ENCODE measurements at regions not wholly inside any gene's neighbourhood (a gene's known extent, or its start where the extent isn't known, plus 50 kb on each side); places are given as distances from the start of the nearest gene placed in this dataset.

DNA sequence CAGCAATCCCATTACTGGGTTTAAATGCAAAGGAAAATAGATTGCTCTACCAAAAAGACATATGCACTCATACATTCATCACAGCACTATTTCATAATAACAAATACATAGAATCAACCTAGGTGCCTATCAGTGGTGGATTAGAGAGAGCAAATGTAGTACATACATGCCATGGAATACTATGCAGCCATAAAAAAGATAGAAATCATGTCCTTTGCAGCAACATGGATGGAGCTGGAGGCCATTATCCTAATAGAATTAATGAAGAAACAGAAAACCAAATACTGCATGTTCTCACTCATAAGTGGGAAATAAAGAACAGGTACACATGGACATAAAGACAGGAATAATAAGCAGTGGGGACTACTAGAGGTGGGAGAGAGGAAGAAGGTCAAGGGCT is 70.7 kb upstream of the MLIP start:
- TF ChIP-seq, protein P1, sequence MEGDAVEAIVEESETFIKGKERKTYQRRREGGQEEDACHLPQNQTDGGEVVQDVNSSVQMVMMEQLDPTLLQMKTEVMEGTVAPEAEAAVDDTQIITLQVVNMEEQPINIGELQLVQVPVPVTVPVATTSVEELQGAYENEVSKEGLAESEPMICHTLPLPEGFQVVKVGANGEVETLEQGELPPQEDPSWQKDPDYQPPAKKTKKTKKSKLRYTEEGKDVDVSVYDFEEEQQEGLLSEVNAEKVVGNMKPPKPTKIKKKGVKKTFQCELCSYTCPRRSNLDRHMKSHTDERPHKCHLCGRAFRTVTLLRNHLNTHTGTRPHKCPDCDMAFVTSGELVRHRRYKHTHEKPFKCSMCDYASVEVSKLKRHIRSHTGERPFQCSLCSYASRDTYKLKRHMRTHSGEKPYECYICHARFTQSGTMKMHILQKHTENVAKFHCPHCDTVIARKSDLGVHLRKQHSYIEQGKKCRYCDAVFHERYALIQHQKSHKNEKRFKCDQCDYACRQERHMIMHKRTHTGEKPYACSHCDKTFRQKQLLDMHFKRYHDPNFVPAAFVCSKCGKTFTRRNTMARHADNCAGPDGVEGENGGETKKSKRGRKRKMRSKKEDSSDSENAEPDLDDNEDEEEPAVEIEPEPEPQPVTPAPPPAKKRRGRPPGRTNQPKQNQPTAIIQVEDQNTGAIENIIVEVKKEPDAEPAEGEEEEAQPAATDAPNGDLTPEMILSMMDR (IDR thresholded peaks at IDR 0.05): no peak
- intact Hi-C loops (cut with DNase I): no loop called here
- Histone ChIP-seq H3K4me1 (no peaks in the 10 kb centered on the region), H3K36me3 (no peaks in the 10 kb centered on the region), H3K27ac (no peak overlapping the region), H3K9me3 (no peaks in the 10 kb centered on the region), H3K27me3 (ENCODE audit: low read depth) (no peaks in the 10 kb centered on the region), H3K4me3 (no peak overlapping the region)
- no peak for ATAC-seq
- no peak for DNase-seq

DNA sequence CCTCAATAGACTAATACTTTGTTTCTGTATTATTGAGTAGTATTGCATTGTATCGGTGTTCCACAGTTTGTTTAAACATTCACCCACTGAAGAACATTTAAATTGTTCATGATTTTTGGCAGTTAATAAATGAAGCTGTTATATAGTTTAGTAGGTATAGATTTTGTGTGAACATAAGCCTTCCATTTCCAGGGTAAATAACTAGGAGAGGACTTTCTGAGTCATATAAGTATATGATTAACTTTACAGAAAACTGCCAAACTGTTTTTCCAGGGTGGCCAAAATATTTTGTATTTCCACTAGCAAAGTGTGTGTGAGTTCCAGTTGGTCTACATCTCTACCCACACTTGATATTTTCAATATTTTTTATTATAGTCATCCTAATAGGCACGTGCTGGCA is 70.0 kb upstream of the MLIP start:
- Histone ChIP-seq H3K4me3 (no peak overlapping the region), H3K9me3 (no peaks in the 10 kb centered on the region), H3K27me3 (ENCODE audit: low read depth) (no peaks in the 10 kb centered on the region), H3K4me1 (no peaks in the 10 kb centered on the region), H3K27ac (no peak overlapping the region), H3K36me3 (no peaks in the 10 kb centered on the region)
- DNase-seq (no peak), ATAC-seq (no peak)
- intact Hi-C loops (cut with DNase I): no loop called here
- TF ChIP-seq, protein P1 (IDR thresholded peaks at IDR 0.05): no peak

DNA sequence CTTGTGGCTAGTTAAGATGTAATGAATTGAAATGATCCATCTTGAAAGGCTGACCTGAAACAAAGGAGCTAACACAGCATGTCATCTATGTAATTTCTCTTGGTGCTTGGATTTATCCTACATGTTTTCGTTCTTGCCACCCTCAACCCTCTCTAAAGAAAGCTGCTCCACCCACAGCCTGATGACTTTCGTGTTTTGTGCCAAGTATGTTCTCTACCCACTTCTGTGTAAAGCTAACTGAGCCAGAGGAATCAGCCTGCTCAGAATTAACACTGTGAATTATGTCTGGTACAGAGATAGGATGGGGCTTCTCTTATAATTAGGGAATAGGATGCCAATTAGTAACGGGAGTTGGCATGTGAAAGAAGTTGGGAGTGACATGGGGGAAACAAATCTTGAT is 67.9 kb upstream of the MLIP start:
- TF ChIP-seq, protein P1 (IDR thresholded peaks at IDR 0.05): no peak
- Histone ChIP-seq H3K4me3 (no peak overlapping the region), H3K27me3 (ENCODE audit: low read depth) (no peaks in the 10 kb centered on the region), H3K27ac (no peak overlapping the region), H3K4me1 (no peaks in the 10 kb centered on the region), H3K9me3 (no peaks in the 10 kb centered on the region), H3K36me3 (no peaks in the 10 kb centered on the region)
- no peak for DNase-seq
- ATAC-seq: no peak
- intact Hi-C loops (cut with DNase I): no loop called here

DNA sequence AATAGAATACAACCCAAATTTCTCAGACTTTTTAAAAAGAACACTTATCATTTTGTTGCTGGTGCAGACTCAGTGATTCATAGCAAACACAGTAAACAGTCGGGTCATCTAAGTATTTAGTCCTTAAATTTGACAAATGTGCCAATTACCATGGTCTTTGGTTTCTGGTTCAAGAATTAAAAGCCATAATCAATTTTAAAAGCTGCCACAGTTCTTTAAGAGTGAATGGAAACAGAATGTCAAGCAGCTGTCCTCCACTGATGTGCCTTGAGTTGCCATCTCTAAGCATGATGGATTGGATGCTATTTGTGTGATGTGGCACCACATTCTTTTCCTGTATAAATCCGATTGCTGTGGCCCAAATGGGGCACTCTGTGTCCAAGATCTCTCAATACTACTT is 67.2 kb upstream of the MLIP start:
- Histone ChIP-seq H3K36me3 (no peaks in the 10 kb centered on the region), H3K27ac (no peak overlapping the region), H3K27me3 (ENCODE audit: low read depth) (no peaks in the 10 kb centered on the region), H3K9me3 (no peaks in the 10 kb centered on the region), H3K4me1 (no peaks in the 10 kb centered on the region), H3K4me3 (no peak overlapping the region)
- TF ChIP-seq, protein P1 (IDR thresholded peaks at IDR 0.05): no peak
- DNase-seq (no peak), ATAC-seq (no peak)
- intact Hi-C loops (cut with DNase I): no loop called here

DNA sequence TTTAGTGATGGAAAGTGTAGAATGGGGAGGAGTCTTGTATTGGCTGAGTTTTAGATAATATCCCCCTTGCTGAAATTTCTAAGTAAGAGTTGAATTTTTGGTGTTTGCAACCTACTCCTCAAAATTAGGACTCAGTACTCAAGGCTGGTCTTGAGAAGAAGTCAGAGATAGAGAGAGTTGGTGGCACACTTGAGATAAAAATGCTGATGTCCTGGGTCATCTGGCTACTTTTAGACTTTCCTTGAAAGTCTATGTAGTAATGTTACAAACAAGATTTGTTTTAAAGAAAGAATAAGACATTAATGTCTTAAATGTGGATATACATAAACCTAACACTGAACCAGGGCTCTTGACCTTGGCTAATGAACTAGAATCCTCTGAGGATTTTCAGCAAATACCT is 62.5 kb upstream of the MLIP start:
- DNase-seq: no peak
- no peaks in the 10 kb centered on the region for H3K36me3 ChIP-seq
- intact Hi-C loops (cut with DNase I): no loop called here
- no peaks in the 10 kb centered on the region for H3K9me3 ChIP-seq
- H3K27ac ChIP-seq: no peak overlapping the region
- H3K4me1 ChIP-seq: no peaks in the 10 kb centered on the region
- H3K4me3 ChIP-seq: no peak overlapping the region
- no peak for ATAC-seq
- TF ChIP-seq, protein P1 (IDR thresholded peaks at IDR 0.05): no peak
- H3K27me3 ChIP-seq (ENCODE audit: low read depth): no peaks in the 10 kb centered on the region

DNA sequence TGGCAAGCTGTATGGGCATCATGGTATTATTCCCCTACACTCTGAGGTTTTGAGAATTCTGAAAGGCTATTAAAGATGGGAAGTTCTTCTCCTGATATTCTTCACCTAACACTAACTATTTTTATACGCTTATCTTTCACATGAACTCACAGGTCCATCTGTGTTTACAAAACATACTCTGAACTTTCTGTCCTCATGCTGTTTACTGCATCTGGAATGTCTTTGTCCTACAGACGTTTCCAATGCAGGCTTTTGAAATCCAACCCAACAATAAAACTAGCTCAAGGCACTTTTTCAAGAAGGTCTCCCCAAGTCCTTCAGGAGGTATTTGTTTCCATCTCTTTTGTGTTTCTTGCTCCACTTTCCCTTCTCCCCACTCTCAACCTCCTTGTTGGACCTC is 60.5 kb upstream of the MLIP start:
- Histone ChIP-seq H3K4me3 (no peak overlapping the region), H3K36me3 (no peaks in the 10 kb centered on the region), H3K27ac (no peak overlapping the region), H3K9me3 (no peaks in the 10 kb centered on the region), H3K27me3 (ENCODE audit: low read depth) (no peaks in the 10 kb centered on the region), H3K4me1 (no peaks in the 10 kb centered on the region)
- TF ChIP-seq, protein P1 (IDR thresholded peaks at IDR 0.05): no peak
- intact Hi-C loops (cut with DNase I): no loop called here
- no peak for ATAC-seq
- DNase-seq: no peak

All from lower lobe of right lung (tissue), 2 donors.